ENCODE measurements at regions not wholly inside any gene's neighbourhood (a gene's known extent, or its start where the extent isn't known, plus 50 kb on each side); places are given as distances from the start of the nearest gene placed in this dataset.
"Not testable (repeated sequence)": the region's sequence is repeated elsewhere in the genome, so short reads cannot be mapped to it uniquely, and the experiment has no call there.

GRCh38 chr4:104549736-104550135 lies 55.0 kb upstream of the CXXC4 start:
- no peak for DNase-seq (ENCODE audit: low read depth, low spot score)

- no peak for DNase-seq (ENCODE audit: low read depth, low spot score)
These were observed 64.8 kb upstream of the CXXC4 start for GRCh38 chr4:104559502-104559901.

GRCh38 chr4:104571341-104571740 lies 76.6 kb upstream of the CXXC4 start:
- no peak for DNase-seq (ENCODE audit: low read depth, low spot score)

GRCh38 chr4:104574371-104574770 lies 79.7 kb upstream of the CXXC4 start:
- DNase-seq (ENCODE audit: low read depth, low spot score): no peak

GRCh38 chr4:104575278-104575677 lies 80.6 kb upstream of the CXXC4 start:
- no peak for DNase-seq (ENCODE audit: low read depth, low spot score)

GRCh38 chr4:104577405-104577804 lies 82.7 kb upstream of the CXXC4 start:
- no peak for DNase-seq (ENCODE audit: low read depth, low spot score)

GRCh38 chr4:104581476-104581875 lies 86.8 kb upstream of the CXXC4 start:
- not testable (repeated sequence) for DNase-seq (ENCODE audit: low read depth, low spot score)

- not testable (repeated sequence) for DNase-seq (ENCODE audit: low read depth, low spot score)
These were observed 87.4 kb upstream of the CXXC4 start for GRCh38 chr4:104582056-104582455.

GRCh38 chr4:104589264-104589868 lies 94.7 kb upstream of the CXXC4 start:
- DNase-seq (ENCODE audit: low read depth, low spot score): no peak

- no peak for DNase-seq (ENCODE audit: low read depth, low spot score)
These were observed 96.8 kb upstream of the CXXC4 start for GRCh38 chr4:104591510-104591911.

GRCh38 chr4:104592183-104592582 lies 97.5 kb upstream of the CXXC4 start:
- DNase-seq (ENCODE audit: low read depth, low spot score): no peak

GRCh38 chr4:104593019-104593418 lies 98.3 kb upstream of the CXXC4 start:
- DNase-seq (ENCODE audit: low read depth, low spot score): no peak

GRCh38 chr4:104596189-104596588 lies 101.5 kb upstream of the CXXC4 start:
- DNase-seq (ENCODE audit: low read depth, low spot score): no peak

GRCh38 chr4:104615496-104615895 lies 120.8 kb upstream of the CXXC4 start:
- DNase-seq (ENCODE audit: low read depth, low spot score): no peak

- no peak for DNase-seq (ENCODE audit: low read depth, low spot score)
These were observed 121.2 kb upstream of the CXXC4 start for GRCh38 chr4:104615926-104616325.

- DNase-seq (ENCODE audit: low read depth, low spot score): no peak
These were observed 121.7 kb upstream of the CXXC4 start for GRCh38 chr4:104616401-104616820.

- no peak for DNase-seq (ENCODE audit: low read depth, low spot score)
These were observed 131.0 kb upstream of the CXXC4 start for GRCh38 chr4:104625706-104626105.

GRCh38 chr4:104629601-104630000 lies 134.9 kb upstream of the CXXC4 start:
- no peak for DNase-seq (ENCODE audit: low read depth, low spot score)

- no peak for DNase-seq (ENCODE audit: low read depth, low spot score)
These were observed 135.6 kb upstream of the CXXC4 start for GRCh38 chr4:104630272-104630671.

GRCh38 chr4:104631000-104631399 lies 136.3 kb upstream of the CXXC4 start:
- no peak for DNase-seq (ENCODE audit: low read depth, low spot score)

GRCh38 chr4:104641418-104641817 lies 146.7 kb upstream of the CXXC4 start:
- no peak for DNase-seq (ENCODE audit: low read depth, low spot score)

- no peak for DNase-seq (ENCODE audit: low read depth, low spot score)
These were observed 147.8 kb upstream of the CXXC4 start for GRCh38 chr4:104642521-104642920.

- no peak for DNase-seq (ENCODE audit: low read depth, low spot score)
These were observed 149.1 kb upstream of the CXXC4 start for GRCh38 chr4:104643805-104644204.

- no peak for DNase-seq (ENCODE audit: low read depth, low spot score)
These were observed 154.9 kb upstream of the CXXC4 start for GRCh38 chr4:104649631-104650030.
